ENCODE measurements at regions not wholly inside any gene's neighbourhood (a gene's known extent, or its start where the extent isn't known, plus 50 kb on each side); places are given as distances from the start of the nearest gene placed in this dataset.

DNA sequence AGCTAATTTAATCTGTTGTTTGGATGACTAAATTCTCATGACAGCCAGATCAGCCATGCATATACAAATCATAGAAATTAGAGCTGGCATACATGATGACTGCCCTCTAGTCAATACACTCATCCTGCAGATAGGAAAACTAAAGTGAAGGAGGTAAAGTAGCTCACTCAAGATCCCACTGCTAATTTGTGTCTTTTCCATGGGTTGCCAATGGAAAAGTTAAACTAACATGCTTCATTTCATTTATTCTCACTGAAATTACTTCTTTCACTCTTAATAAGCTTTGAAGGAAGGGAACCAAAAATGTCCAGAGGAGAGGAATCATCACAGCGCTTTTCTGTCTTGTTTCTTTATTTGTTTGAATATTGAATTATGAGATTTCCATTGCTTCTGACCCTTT is 308.2 kb downstream of the GJA1 start:
- no peak for DNase-seq (ENCODE audit: low spot score)
- ChIA-PET POLR2A (ENCODE audit: low non-redundant PET) (no interaction called here), CTCF (interaction anchor here (0.6 to 0.9 kb wide), 2 partner anchors 9 to 584 kb away, joined by 3 to 6 read pairs; no protein-coding TSS in a partner anchor)
- TF ChIP-seq, protein P1, sequence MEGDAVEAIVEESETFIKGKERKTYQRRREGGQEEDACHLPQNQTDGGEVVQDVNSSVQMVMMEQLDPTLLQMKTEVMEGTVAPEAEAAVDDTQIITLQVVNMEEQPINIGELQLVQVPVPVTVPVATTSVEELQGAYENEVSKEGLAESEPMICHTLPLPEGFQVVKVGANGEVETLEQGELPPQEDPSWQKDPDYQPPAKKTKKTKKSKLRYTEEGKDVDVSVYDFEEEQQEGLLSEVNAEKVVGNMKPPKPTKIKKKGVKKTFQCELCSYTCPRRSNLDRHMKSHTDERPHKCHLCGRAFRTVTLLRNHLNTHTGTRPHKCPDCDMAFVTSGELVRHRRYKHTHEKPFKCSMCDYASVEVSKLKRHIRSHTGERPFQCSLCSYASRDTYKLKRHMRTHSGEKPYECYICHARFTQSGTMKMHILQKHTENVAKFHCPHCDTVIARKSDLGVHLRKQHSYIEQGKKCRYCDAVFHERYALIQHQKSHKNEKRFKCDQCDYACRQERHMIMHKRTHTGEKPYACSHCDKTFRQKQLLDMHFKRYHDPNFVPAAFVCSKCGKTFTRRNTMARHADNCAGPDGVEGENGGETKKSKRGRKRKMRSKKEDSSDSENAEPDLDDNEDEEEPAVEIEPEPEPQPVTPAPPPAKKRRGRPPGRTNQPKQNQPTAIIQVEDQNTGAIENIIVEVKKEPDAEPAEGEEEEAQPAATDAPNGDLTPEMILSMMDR (conservative IDR thresholded peaks at IDR 0.05; ENCODE audit: low read depth): no peak
- H3K27ac ChIP-seq: no peak overlapping the region

DNA sequence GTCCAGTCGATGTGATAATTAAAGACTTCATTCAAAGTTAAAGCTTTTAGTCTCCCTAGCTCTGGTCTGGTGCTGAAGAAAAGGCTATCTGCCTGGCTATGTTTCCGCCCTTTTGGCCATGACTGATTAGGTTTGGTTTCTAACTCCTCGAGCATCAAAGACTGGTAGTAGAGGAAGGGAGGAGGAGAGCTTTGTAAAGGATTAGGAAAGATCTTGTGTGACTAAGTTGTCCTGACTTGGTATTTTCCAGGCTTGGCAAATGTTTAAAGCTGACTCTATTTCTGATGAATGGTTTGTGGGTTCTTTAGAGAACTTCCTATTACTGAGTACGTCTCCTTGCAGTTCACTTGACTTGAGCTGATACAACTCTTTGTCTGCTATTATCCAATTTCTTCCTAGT is 312.9 kb downstream of the GJA1 start:
- DNase-seq (ENCODE audit: low spot score): no peak
- TF ChIP-seq, protein P1 (conservative IDR thresholded peaks at IDR 0.05; ENCODE audit: low read depth): no peak
- ChIA-PET POLR2A (ENCODE audit: low non-redundant PET) (interaction anchor here (0.7 kb wide), 1 partner anchor 19 kb away, joined by 3 read pairs; no protein-coding TSS in a partner anchor), CTCF (no interaction called here)
- no peak overlapping the region for H3K27ac ChIP-seq

DNA sequence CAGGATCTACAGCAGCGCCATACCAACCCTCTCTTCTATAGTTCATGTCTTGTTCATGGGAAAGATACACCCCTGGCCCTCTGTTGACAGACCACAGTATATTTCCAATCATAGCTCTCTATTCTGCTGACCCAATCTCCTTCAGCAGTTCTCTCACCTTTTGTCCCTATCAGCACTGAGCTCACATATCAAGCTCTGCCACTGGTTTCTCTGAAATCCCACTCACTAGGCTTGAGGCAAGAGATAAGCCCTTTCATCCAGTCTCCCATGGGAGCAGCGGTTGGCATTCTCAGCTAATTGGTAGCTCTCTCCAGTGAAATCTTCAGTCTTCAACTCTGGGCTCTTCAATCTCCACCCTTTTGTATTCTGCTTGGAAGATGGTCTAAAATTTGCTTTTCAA is 313.4 kb downstream of the GJA1 start:
- H3K27ac ChIP-seq: no peak overlapping the region
- POLR2A ChIA-PET (ENCODE audit: low non-redundant PET): interaction anchor here (0.7 kb wide), 1 partner anchor 18 kb away, joined by 3 read pairs; no protein-coding TSS in a partner anchor
- TF ChIP-seq, protein P1 (conservative IDR thresholded peaks at IDR 0.05; ENCODE audit: low read depth): no peak
- CTCF ChIA-PET: no interaction called here
- DNase-seq (ENCODE audit: low spot score): no peak

DNA sequence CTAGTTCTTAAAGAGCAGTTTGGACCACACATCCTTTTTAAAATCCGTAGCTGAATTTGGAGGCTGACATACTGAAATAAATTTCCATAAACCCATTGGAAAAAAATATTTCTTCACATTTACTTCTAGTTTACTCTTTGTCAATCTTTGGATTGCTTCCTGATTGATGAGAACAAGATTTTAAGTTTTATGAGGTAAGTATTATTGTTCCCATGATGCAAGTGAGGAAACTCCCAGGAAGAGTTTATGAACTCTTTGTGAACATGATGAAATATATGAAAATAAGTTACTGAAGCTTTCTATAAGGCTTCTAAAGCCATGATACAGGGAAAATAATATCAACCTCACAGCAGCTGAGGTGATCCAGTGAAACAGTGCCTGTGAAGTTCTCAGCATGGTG is 320.0 kb downstream of the GJA1 start:
- H3K27ac ChIP-seq: no peak overlapping the region
- CTCF ChIA-PET: interaction anchor here (0.6 kb wide), 1 partner anchor 37 kb away, joined by 6 read pairs; no protein-coding TSS in a partner anchor
- DNase-seq (ENCODE audit: low spot score): no peak
- POLR2A ChIA-PET (ENCODE audit: low non-redundant PET): no interaction called here
- TF ChIP-seq, protein P1 (conservative IDR thresholded peaks at IDR 0.05; ENCODE audit: low read depth): no peak

DNA sequence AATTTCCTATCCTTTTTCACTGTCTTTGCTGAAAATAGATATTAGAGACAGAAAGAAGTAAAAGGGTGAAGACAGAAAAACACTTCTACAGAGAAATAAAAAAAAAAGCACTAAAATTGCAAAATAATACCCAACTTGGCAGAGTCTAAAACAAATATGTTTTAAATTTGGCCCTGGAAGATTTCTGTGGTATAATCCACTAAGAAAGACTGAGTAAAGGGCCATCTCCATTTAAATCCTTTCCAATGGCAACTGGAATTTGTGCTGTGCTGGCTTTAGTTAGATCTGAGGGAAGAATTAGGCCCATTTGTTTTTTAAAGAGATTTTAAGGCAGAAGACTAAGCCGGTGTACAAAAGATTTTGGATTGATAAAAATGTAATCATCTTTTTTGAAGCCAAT is 321.2 kb downstream of the GJA1 start:
- DNase-seq (ENCODE audit: low spot score): no peak
- no peak overlapping the region for H3K27ac ChIP-seq
- ChIA-PET POLR2A (ENCODE audit: low non-redundant PET) (no interaction called here), CTCF (no interaction called here)
- TF ChIP-seq, protein P1 (conservative IDR thresholded peaks at IDR 0.05; ENCODE audit: low read depth): no peak

DNA sequence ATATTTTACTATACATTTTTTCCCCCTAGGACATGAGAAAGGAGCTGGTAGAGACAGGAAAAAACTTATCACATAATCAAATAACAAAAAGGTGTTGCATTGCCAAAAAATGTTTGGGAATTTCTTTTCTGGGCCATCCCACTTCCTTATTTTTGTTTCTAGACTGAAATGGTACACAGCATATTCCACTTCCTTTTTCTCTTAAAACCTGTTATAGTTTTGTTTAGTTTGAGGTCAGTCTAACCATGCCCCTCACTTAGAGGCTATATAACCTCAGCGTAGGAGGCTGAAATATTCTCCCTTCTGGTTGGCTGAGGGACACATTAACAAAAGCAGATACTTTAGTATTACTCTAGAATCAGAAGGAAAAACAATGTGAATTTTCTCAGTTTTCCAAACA is 323.9 kb downstream of the GJA1 start:
- TF ChIP-seq, protein P1 (conservative IDR thresholded peaks at IDR 0.05; ENCODE audit: low read depth): no peak
- CTCF ChIA-PET: no interaction called here
- no peak for DNase-seq (ENCODE audit: low spot score)
- POLR2A ChIA-PET (ENCODE audit: low non-redundant PET): no interaction called here
- no peak overlapping the region for H3K27ac ChIP-seq

DNA sequence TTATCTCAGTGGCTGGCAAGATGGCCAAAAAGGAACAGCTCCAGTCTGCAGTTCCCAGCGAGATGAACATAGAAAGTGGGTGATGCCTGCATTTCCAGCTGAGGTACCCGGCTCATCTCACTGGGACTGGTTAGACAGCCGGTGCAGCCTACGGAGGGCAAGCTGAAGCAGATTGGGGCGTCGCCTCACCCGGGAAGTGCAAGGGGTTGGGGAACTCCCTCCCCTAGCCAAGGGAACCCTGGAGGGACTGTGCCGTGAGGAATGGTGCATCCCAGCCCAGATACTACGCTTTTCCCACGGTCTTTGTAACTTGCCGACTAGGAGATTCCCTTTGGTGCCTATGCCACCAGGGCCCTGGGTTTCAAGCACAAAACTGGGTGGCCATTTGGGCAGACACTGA is 324.7 kb downstream of the GJA1 start:
- TF ChIP-seq, protein P1 (conservative IDR thresholded peaks at IDR 0.05; ENCODE audit: low read depth): no peak
- POLR2A ChIA-PET (ENCODE audit: low non-redundant PET): no interaction called here
- CTCF ChIA-PET: no interaction called here
- DNase-seq (ENCODE audit: low spot score): no peak
- H3K27ac ChIP-seq: no peak overlapping the region

Measured in RWPE1 (cell line).